HepG2 (cell line): ENCODE measurements at regions not wholly inside any gene's neighbourhood (a gene's known extent, or its start where the extent isn't known, plus 50 kb on each side); places are given as distances from the start of the nearest gene placed in this dataset.

Experiments used
- CTCF ChIP-seq: sonication (generic); formaldehyde crosslinking; IDR thresholded peaks from 2 replicates; pipeline ENCODE4 v1.5.0; 2020; ENCODE audit warnings: mild to moderate bottlenecking, missing genetic modification reagents, moderate library complexity
- EZH2 ChIP-seq: conservative IDR thresholded peaks from 2 replicates; pipeline ENCODE4 v1.6.1; 2012; ENCODE audit warnings: mild to moderate bottlenecking, low read depth, low read length, moderate library complexity
- HDAC2 ChIP-seq: sonication (generic); formaldehyde crosslinking; IDR thresholded peaks from 2 replicates; pipeline ENCODE4 v1.4.0; 2020; ENCODE audit warnings: missing genetic modification reagents
- HIVEP1 ChIP-seq: sonication (generic); formaldehyde crosslinking; IDR thresholded peaks from 2 replicates; pipeline ENCODE4 v1.4.0; 2020; ENCODE audit warnings: mild to moderate bottlenecking, missing genetic modification reagents
- JUN ChIP-seq: sonication (generic); formaldehyde crosslinking; IDR thresholded peaks from 2 replicates; pipeline ENCODE4 v1.4.0; 2020; ENCODE audit warnings: mild to moderate bottlenecking, missing genetic modification reagents
- POLR2A ChIP-seq, 2 experiments: IDR thresholded peaks; 2 replicates each; pipeline ENCODE4 v1.6.1; 2011; ENCODE audit warnings: low read depth in 2 of 2, low read length in 2 of 2, mild to moderate bottlenecking in 1 of 2, moderate library complexity in 1 of 2; ENCODE audit not compliant: insufficient read depth in 1 of 2
- TF ChIP-seq, protein P1 (sequence below): sonication (generic); formaldehyde crosslinking; conservative IDR thresholded peaks from 2 replicates; pipeline ENCODE4 v1.4.0; 2020; ENCODE audit warnings: missing genetic modification reagents

- TF ChIP-seq CTCF (no peak), HDAC2 (CRISPR knock-in tag) (no peak), POLR2A (IDR thresholded peaks at IDR 0.05; ENCODE audit: insufficient read depth in 1 of 2, low read depth in 2 of 2, low read length in 2 of 2) (no peak), HIVEP1 (no peak), EZH2 (no peak), JUN (no peak)
- TF ChIP-seq, protein P1, sequence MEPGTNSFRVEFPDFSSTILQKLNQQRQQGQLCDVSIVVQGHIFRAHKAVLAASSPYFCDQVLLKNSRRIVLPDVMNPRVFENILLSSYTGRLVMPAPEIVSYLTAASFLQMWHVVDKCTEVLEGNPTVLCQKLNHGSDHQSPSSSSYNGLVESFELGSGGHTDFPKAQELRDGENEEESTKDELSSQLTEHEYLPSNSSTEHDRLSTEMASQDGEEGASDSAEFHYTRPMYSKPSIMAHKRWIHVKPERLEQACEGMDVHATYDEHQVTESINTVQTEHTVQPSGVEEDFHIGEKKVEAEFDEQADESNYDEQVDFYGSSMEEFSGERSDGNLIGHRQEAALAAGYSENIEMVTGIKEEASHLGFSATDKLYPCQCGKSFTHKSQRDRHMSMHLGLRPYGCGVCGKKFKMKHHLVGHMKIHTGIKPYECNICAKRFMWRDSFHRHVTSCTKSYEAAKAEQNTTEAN (CRISPR knock-in tag): no peak
These were observed 51.1 kb upstream of the C14orf180 start for GRCh38 chr14:104528496-104528895.
